Esophagus squamous epithelium (tissue), 5 donors: ENCODE measurements at regions not wholly inside any gene's neighbourhood (a gene's known extent, or its start where the extent isn't known, plus 50 kb on each side); places are given as distances from the start of the nearest gene placed in this dataset.

Source experiments
- DNase-seq: peaks from one replicate; lab custom pipeline; 2025; lab: John Stamatoyannopoulos, UW
- H3K27ac ChIP-seq, 4 donors: fragments of 200-600 bp; sonication (generic); one replicate each; pipeline ENCODE4 v1.5.1; 2016 to 2019; ENCODE audit warnings: mild to moderate bottlenecking in 1 of 4
- H3K27me3 ChIP-seq, 4 donors: fragments of 200-600 bp; sonication (generic); 1 replicate in 3 of 4; 2 replicates in 1 of 4; pipeline versions ENCODE4 v1.5.1 to v1.6.0; 2017 to 2021; ENCODE audit warnings: antibody characterized with exemption in 1 of 4
- H3K36me3 ChIP-seq, 3 donors: fragments of 200-600 bp; sonication (generic); one replicate each; pipeline ENCODE4 v1.5.1; 2016 to 2019
- H3K4me1 ChIP-seq, 3 donors: fragments of 200-600 bp; sonication (generic); one replicate each; pipeline ENCODE4 v1.5.1; 2017 to 2019
- H3K4me3 ChIP-seq, 4 donors: fragments of 200-600 bp; sonication (generic); 1 replicate in 3 of 4; 2 replicates in 1 of 4; pipeline ENCODE4 v1.5.1; 2016 to 2019; ENCODE audit warnings: mild to moderate bottlenecking in 2 of 4, moderate library complexity in 1 of 4
- H3K9me3 ChIP-seq, 3 donors: fragments of 200-600 bp; sonication (generic); one replicate each; pipeline ENCODE4 v1.5.1; 2016 to 2019
- POLR2A ChIP-seq, 4 donors: fragments of 450-650 bp; IDR thresholded peaks; one replicate each; pipeline ENCODE4 v1.6.1; 2017; ENCODE audit warnings: antibody characterized with exemption in 4 of 4, mild to moderate bottlenecking in 4 of 4, moderate library complexity in 3 of 4
- WGBS, 2 donors: methylation state at CpG; one replicate each; pipeline ENCODE4 v1.1.5; 2018; 5-methylcytosine and 5-hydroxymethylcytosine counted together
- intact Hi-C: fragments of 100-400 bp; cut with DNase I; formaldehyde crosslinking; loops from one replicate; pipeline ENCODE4 v1.15.0; 2022
- TF ChIP-seq, protein P1 (sequence below), 6 experiments: fragments of 450-650 bp in 4 of 6; fragments of 200-600 bp in 2 of 6; sonication (generic) in 2 of 6; IDR thresholded peaks; one replicate each; pipeline ENCODE4 v1.5.1; 2016 to 2019; ENCODE audit warnings: antibody characterized with exemption in 6 of 6, mild to moderate bottlenecking in 4 of 6, moderate library complexity in 4 of 6
- donor health status: DM: yes; HTN: yes; CAD: no.

- peaks cover 0 to 7% (median 0%) of the 10 kb centered on the region in 3 donors for H3K4me1 ChIP-seq
- H3K27ac ChIP-seq, result no peak overlapping the region
- no peak for DNase-seq
- H3K36me3 ChIP-seq, result no peaks in the 10 kb centered on the region
- TF ChIP-seq POLR2A (IDR thresholded peaks at IDR 0.05), result no peak
- TF ChIP-seq, protein P1, sequence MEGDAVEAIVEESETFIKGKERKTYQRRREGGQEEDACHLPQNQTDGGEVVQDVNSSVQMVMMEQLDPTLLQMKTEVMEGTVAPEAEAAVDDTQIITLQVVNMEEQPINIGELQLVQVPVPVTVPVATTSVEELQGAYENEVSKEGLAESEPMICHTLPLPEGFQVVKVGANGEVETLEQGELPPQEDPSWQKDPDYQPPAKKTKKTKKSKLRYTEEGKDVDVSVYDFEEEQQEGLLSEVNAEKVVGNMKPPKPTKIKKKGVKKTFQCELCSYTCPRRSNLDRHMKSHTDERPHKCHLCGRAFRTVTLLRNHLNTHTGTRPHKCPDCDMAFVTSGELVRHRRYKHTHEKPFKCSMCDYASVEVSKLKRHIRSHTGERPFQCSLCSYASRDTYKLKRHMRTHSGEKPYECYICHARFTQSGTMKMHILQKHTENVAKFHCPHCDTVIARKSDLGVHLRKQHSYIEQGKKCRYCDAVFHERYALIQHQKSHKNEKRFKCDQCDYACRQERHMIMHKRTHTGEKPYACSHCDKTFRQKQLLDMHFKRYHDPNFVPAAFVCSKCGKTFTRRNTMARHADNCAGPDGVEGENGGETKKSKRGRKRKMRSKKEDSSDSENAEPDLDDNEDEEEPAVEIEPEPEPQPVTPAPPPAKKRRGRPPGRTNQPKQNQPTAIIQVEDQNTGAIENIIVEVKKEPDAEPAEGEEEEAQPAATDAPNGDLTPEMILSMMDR (IDR thresholded peaks at IDR 0.05), result no peak
- 30 to 36% methylated on average over 11 of the region's 11 CpGs for WGBS, 2 donors
- no peaks in the 10 kb centered on the region for H3K27me3 ChIP-seq
- intact Hi-C loops, result no loop called here
- peak overlapping the region in 1 of 4 donors; percentile 42 for H3K4me3 ChIP-seq
- no peaks in the 10 kb centered on the region for H3K9me3 ChIP-seq
Observed at GRCh38 chr16:64892835-64893785, 228.8 kb downstream of the CDH11 start.

GRCh38 chr16:64889446-64889845, 232.4 kb downstream of the CDH11 start:
- Histone ChIP-seq H3K27me3 (no peaks in the 10 kb centered on the region), H3K36me3 (no peaks in the 10 kb centered on the region), H3K27ac (no peak overlapping the region), H3K4me3 (no peak overlapping the region), H3K9me3 (no peaks in the 10 kb centered on the region), H3K4me1 (peaks cover 0 to 7% (median 0%) of the 10 kb centered on the region in 3 donors)
- DNase-seq, result no peak
- no peak for TF ChIP-seq POLR2A (IDR thresholded peaks at IDR 0.05)
- TF ChIP-seq, protein P1 (IDR thresholded peaks at IDR 0.05), result no peak
- intact Hi-C loops, result no loop called here
- 70 to 75% methylated on average over 2 of the region's 2 CpGs for WGBS, 2 donors

DNA sequence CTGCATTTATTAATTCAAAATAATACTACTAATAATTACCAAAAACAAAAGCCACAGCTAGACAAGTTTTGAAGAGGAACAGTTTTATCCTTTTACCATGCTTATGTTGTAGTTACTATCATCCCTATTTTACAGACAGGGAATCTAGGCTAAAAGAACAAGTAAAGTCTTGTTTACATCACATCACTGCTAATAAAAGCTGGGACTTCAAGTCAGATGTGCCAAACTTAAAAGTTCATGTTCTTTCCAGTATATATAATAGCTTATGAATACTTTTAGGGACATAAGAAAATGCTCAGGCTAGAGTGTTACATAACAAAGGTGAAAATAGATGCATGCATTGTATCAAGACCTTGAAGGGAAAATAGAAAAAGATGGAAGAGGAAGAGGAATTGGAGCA, 234.2 kb downstream of the CDH11 start:
- no peaks in the 10 kb centered on the region for H3K36me3 ChIP-seq
- DNase-seq, result no peak
- intact Hi-C loops, result no loop called here

GRCh38 chr16:64882078-64882784, 239.6 kb downstream of the CDH11 start:
- WGBS, 2 donors, result 70% methylated on average over 6 of the region's 6 CpGs
- Histone ChIP-seq H3K4me3 (no peak overlapping the region), H3K9me3 (no peaks in the 10 kb centered on the region), H3K36me3 (no peaks in the 10 kb centered on the region), H3K27me3 (no peaks in the 10 kb centered on the region), H3K4me1 (no peaks in the 10 kb centered on the region), H3K27ac (no peak overlapping the region)
- DNase-seq, result no peak
- TF ChIP-seq POLR2A (IDR thresholded peaks at IDR 0.05), result no peak
- TF ChIP-seq, protein P1 (IDR thresholded peaks at IDR 0.05), result no peak
- intact Hi-C loops, result no loop called here

More for the DNA sequence above, 234.2 kb downstream of the CDH11 start:
- Histone ChIP-seq H3K27me3 (no peaks in the 10 kb centered on the region), H3K27ac (no peak overlapping the region), H3K4me3 (no peak overlapping the region), H3K4me1 (no peaks in the 10 kb centered on the region), H3K9me3 (no peaks in the 10 kb centered on the region)
- TF ChIP-seq, protein P1 (IDR thresholded peaks at IDR 0.05), result no peak
- TF ChIP-seq POLR2A (IDR thresholded peaks at IDR 0.05), result no peak

DNA sequence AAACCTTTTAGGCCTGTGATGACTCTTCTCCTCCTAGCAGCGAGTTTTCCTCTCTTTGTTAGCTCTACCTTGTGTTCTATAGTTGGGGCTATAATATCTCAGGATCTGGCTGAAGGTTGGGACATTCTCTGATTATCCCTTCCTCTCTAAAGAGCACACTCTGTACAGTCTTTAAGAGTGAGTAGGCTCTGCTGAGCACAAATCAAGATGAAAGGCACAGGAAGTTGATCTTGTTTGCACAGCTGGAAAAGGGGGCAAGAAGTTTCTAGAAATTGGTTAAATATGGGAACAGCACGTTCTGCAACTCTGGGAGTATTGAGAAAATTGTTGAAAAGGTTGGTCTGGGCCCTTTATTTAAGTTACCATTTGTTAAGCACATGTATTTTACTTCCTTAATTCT, 240.9 kb downstream of the CDH11 start:
- intact Hi-C loops, result no loop called here
- Histone ChIP-seq H3K4me1 (no peaks in the 10 kb centered on the region), H3K27ac (no peak overlapping the region), H3K27me3 (no peaks in the 10 kb centered on the region), H3K4me3 (no peak overlapping the region), H3K36me3 (no peaks in the 10 kb centered on the region), H3K9me3 (no peaks in the 10 kb centered on the region)
- TF ChIP-seq, protein P1 (IDR thresholded peaks at IDR 0.05), result no peak
- no peak for DNase-seq
- 16 to 20% methylated on average over 2 of the region's 2 CpGs for WGBS, 2 donors
